ENCODE measurements at regions not wholly inside any gene's neighbourhood (a gene's known extent, or its start where the extent isn't known, plus 50 kb on each side); places are given as distances from the start of the nearest gene placed in this dataset.
"Not testable (repeated sequence)": the region's sequence is repeated elsewhere in the genome, so short reads cannot be mapped to it uniquely, and the experiment has no call there.

GRCh38 chr3:10651506-10651905 lies 146.1 kb upstream of the ATP2B2 start:
- TF ChIP-seq TAF1 (IDR thresholded peaks at IDR 0.05; ENCODE audit: borderline replicate concordance, low read depth, low read length) = no peak
- no peak for TF ChIP-seq POLR2A (IDR thresholded peaks at IDR 0.05; ENCODE audit: low read depth, low read length)
- TF ChIP-seq POLR2AphosphoS5 (IDR thresholded peaks at IDR 0.05; ENCODE audit: low read depth, low read length) = no peak
- FAIRE-seq (no peak), DNase-seq (ENCODE audit: insufficient read length) (no peak)

DNA sequence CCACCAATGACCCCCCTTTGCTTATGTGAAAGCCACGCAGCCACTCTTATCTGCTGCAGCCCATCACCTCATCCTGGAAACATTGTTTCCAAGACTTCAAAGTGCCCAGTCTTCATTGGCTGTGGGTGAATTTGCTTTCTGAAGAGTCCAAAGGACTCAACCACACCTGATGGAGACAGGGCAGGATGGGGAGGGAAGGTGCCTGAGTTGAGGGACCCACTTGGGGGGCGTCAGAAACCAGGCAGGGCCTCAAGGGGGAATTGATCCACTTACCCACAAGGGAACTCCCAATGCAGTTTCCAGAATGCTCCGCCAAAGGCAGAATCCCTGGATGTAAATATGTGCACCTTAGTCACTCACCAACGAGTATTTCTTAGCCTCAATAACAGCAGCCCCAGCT lies 147.9 kb upstream of the ATP2B2 start:
- FAIRE-seq = no peak
- TF ChIP-seq TAF1 (IDR thresholded peaks at IDR 0.05; ENCODE audit: borderline replicate concordance, low read depth, low read length) (no peak), POLR2A (IDR thresholded peaks at IDR 0.05; ENCODE audit: low read depth, low read length) (no peak), POLR2AphosphoS5 (IDR thresholded peaks at IDR 0.05; ENCODE audit: low read depth, low read length) (no peak)
- no peak for DNase-seq (ENCODE audit: insufficient read length)

DNA sequence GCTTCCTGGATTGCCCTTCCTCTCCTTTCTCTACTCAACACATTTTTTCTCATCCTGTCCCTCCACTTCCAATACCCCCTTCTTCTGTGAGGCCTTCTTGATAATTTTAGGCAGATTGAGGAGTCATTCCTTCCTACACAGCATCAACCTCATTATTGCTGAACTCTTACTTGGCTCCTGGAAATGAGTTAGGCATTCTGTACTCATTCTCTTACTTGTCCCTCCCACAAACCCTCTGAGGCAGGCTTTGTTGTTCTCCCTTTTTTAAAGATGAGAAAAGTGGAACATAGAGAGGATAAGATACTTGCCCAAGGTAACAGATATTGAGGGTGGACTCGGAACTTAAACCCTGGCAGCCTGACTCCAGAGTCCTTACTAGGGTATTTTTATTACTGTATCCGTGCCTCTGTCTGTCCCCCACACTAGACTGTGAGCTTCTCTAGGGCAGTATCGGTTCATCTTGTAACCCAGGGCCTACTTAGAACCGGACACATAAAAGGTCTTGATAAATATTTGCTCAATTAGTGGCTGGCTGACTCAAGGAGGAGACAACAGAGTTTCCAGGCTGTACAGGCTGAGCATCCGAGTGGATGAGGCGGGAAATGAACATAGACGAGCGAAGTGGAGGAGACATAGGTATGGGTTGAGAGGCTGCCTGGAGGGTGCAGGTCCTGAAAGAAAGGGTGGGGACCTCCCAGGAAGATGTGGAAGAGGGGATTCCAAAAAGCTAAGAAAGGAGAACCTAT lies 148.7 kb upstream of the ATP2B2 start:
- TF ChIP-seq POLR2AphosphoS5 (IDR thresholded peaks at IDR 0.05; ENCODE audit: low read depth, low read length) (no peak), TAF1 (IDR thresholded peaks at IDR 0.05; ENCODE audit: borderline replicate concordance, low read depth, low read length) (no peak), POLR2A (IDR thresholded peaks at IDR 0.05; ENCODE audit: low read depth, low read length) (no peak)
- no peak for FAIRE-seq

GRCh38 chr3:10655105-10655504 lies 149.7 kb upstream of the ATP2B2 start:
- TF ChIP-seq POLR2AphosphoS5 (IDR thresholded peaks at IDR 0.05; ENCODE audit: low read depth, low read length) = no peak
- no peak for DNase-seq (ENCODE audit: insufficient read length)
- FAIRE-seq = no peak

More for the DNA sequence above, 148.7 kb upstream of the ATP2B2 start:
- DNase-seq (ENCODE audit: insufficient read length) = no peak

- FAIRE-seq; DNase-seq (ENCODE audit: insufficient read length): not testable (repeated sequence)
Measured at GRCh38 chr3:10657339-10657738, 152.0 kb upstream of the ATP2B2 start.

- FAIRE-seq (no peak), DNase-seq (ENCODE audit: insufficient read length) (no peak)
- TF ChIP-seq TAF1 (IDR thresholded peaks at IDR 0.05; ENCODE audit: borderline replicate concordance, low read depth, low read length) (no peak), POLR2A (IDR thresholded peaks at IDR 0.05; ENCODE audit: low read depth, low read length) (no peak), POLR2AphosphoS5 (IDR thresholded peaks at IDR 0.05; ENCODE audit: low read depth, low read length) (no peak)
Measured at GRCh38 chr3:10665592-10665991, 150.4 kb upstream of the SLC6A11 start.

DNA sequence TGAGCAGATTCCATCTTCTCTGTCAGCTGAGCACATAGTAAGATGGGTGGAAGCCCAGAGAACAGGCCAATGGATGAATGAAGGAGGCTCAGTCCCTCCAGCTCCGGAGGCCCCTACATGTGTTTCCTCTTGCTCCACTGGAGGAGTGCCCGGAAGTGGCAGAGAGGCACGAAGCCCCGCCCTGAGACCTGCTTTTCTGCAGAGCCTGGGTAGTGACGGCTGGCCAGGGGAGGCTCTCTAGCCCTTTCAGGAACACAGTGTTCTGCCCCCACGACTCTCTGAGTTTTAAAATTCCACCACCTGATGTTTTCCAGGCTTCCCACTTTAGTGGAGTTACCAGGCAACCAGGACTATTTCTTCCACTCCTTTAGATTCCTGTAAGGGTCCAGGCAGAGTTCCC lies 149.4 kb upstream of the SLC6A11 start:
- DNase-seq (ENCODE audit: insufficient read length) (no peak), FAIRE-seq (no peak)
- TF ChIP-seq POLR2A (IDR thresholded peaks at IDR 0.05; ENCODE audit: low read depth, low read length) = no peak
- no peak for TF ChIP-seq TAF1 (IDR thresholded peaks at IDR 0.05; ENCODE audit: borderline replicate concordance, low read depth, low read length)
- no peak for TF ChIP-seq POLR2AphosphoS5 (IDR thresholded peaks at IDR 0.05; ENCODE audit: low read depth, low read length)

DNA sequence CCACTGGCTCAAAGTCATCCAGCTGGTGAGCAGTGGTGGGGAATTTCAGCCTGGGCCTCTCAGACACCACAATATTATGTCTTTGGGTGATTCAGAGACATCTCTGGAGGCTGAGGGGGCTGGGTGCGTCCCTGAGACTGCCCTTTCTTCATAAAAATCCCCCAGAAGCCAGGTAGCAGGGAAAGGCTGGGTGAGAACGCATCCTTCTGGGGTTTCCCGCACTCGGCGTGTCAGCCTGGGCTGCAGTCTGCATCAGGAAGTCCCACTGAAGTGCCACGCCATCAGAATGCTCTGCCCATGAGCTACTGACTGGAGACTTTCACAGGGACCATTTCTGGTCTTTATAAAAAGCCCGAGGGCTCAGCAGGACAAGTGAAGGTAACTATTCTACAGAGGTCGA lies 148.8 kb upstream of the SLC6A11 start:
- TF ChIP-seq POLR2AphosphoS5 (IDR thresholded peaks at IDR 0.05; ENCODE audit: low read depth, low read length) = no peak
- TF ChIP-seq TAF1 (IDR thresholded peaks at IDR 0.05; ENCODE audit: borderline replicate concordance, low read depth, low read length) = no peak
- TF ChIP-seq POLR2A (IDR thresholded peaks at IDR 0.05; ENCODE audit: low read depth, low read length) = no peak
- no peak for FAIRE-seq
- DNase-seq (ENCODE audit: insufficient read length) = no peak

DNA sequence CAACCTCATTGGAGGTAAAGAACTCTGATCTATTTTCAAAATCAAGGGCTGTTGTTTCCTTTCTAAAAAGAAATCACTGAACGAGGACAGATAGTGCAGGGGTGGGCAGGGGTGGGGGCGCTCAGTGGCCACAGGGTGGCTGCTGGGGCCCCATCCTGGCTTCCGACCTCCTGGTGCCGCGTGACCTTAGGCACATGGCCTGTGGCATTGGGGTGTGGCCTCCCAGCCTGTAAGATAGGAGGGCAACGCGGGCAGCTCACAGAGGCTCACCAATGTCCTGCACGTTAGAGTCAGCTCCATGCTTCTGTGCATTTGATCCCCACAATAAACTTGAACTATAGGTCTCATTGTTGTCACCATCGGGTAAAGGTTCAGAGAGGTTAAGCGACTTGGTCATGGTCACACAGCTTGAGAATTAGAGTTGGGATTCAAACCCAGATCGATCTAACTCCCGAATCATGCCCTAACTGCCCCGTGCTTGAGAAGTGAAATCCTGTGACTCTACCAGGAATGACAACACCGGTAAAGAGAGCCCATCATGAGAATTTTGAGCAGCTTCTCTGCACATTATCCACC lies 148.0 kb upstream of the SLC6A11 start:
- DNase-seq (ENCODE audit: insufficient read length) (no peak), FAIRE-seq (no peak)
- no peak for TF ChIP-seq TAF1 (IDR thresholded peaks at IDR 0.05; ENCODE audit: borderline replicate concordance, low read depth, low read length)
- no peak for TF ChIP-seq POLR2AphosphoS5 (IDR thresholded peaks at IDR 0.05; ENCODE audit: low read depth, low read length)
- TF ChIP-seq POLR2A (IDR thresholded peaks at IDR 0.05; ENCODE audit: low read depth, low read length) = no peak

DNA sequence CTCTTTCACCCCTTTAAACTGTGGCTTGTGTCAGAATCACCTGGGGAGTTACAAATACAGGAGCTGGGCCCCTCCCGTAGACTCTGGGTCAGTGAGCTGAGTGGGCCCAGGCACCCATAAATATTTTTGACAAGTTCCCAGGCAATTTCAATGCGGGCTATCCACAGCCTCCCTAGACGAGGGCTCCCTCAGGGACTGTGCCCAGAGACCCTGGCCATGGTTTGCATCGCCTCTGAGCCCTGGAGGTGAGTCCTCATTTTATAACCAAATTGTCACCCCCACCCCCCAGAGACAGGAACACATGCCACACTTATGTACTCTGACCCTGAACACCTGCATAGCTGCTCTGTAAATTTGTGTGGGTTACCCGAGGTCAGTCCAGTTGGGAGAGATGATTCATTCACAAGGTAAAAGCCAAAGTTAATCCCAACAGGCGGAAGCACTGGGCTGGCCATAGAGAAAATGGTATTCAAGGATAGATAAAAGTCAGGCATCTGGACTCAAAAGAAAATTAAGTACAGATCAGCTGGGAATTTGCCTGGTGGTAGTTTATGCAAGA lies 146.5 kb upstream of the SLC6A11 start:
- FAIRE-seq (no peak), DNase-seq (ENCODE audit: insufficient read length) (no peak)
- no peak for TF ChIP-seq POLR2A (IDR thresholded peaks at IDR 0.05; ENCODE audit: low read depth, low read length)
- TF ChIP-seq POLR2AphosphoS5 (IDR thresholded peaks at IDR 0.05; ENCODE audit: low read depth, low read length) = no peak
- no peak for TF ChIP-seq TAF1 (IDR thresholded peaks at IDR 0.05; ENCODE audit: borderline replicate concordance, low read depth, low read length)

DNA sequence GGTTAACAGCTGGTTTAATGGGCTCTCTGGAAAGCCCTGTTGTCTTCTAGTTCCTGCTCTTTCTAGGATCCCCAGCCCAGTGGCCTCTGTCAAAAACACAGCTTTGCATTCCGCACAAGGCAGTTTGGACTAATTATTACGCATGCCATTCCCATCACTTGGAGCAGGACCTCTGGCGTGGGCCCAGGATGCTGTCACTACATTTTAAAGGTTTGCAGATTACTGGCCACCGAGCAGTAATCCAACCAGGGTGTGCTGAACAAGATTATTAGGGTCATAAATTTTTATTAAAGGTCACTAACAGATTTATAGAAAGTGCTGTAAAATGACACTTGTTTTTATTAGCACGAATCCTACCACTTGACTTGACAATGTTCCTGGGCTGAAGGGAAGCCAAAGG lies 143.6 kb upstream of the SLC6A11 start:
- no peak for DNase-seq (ENCODE audit: insufficient read length)
- TF ChIP-seq POLR2AphosphoS5 (IDR thresholded peaks at IDR 0.05; ENCODE audit: low read depth, low read length) (no peak), POLR2A (IDR thresholded peaks at IDR 0.05; ENCODE audit: low read depth, low read length) (no peak), TAF1 (IDR thresholded peaks at IDR 0.05; ENCODE audit: borderline replicate concordance, low read depth, low read length) (no peak)
- no peak for FAIRE-seq

DNA sequence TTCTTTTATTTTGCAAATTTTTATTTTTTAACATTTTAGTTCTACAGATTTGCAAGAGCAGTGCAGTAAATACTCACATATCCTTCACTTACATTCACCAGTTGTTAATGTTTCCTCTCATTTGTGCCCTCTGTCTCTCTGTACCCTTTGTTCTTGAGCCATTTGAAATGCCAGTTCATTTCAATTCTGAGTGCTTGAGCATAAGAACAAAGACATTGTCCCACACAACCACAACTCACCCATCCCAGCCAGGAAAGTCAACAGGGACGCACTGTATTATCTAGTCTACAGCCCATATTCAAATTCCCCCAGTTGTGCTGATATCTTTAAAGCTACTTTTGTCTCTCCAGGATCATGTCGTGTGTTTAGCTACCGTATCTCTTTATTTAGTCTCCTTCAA lies 141.4 kb upstream of the SLC6A11 start:
- no peak for DNase-seq (ENCODE audit: insufficient read length)
- TF ChIP-seq POLR2AphosphoS5 (IDR thresholded peaks at IDR 0.05; ENCODE audit: low read depth, low read length) (no peak), TAF1 (IDR thresholded peaks at IDR 0.05; ENCODE audit: borderline replicate concordance, low read depth, low read length) (no peak), POLR2A (IDR thresholded peaks at IDR 0.05; ENCODE audit: low read depth, low read length) (no peak)
- no peak for FAIRE-seq

Measured in GM12892 (cell line).